ENCODE measurements at regions not wholly inside any gene's neighbourhood (a gene's known extent, or its start where the extent isn't known, plus 50 kb on each side); places are given as distances from the start of the nearest gene placed in this dataset.
A peak's percentile ranks its signal among the peaks of the same experiment; 100 is the strongest.
"Not testable (repeated sequence)": the region's sequence is repeated elsewhere in the genome, so short reads cannot be mapped to it uniquely, and the experiment has no call there.

DNA sequence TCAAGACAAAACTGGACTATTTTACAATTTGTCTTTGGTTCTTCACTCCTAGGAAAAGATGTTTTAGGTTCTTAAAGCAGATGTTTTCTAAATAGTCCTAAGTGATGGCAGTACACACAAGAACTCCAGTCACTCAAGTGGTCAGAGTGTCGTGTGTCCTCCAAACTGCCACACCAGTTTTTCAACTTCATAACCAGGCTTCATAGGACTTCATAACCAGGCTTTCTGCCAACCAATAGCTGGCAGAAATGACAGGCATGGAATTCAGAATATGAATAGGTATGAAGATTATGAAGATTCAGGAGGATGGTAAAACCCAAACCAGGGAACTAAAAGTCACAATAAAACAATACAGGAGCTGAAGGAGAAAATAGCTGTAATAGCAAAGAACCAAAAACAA lies 721.2 kb upstream of the SEMA3D start:
- ATAC-seq (no peak), DNase-seq (ENCODE audit: low spot score) (no peak)

DNA sequence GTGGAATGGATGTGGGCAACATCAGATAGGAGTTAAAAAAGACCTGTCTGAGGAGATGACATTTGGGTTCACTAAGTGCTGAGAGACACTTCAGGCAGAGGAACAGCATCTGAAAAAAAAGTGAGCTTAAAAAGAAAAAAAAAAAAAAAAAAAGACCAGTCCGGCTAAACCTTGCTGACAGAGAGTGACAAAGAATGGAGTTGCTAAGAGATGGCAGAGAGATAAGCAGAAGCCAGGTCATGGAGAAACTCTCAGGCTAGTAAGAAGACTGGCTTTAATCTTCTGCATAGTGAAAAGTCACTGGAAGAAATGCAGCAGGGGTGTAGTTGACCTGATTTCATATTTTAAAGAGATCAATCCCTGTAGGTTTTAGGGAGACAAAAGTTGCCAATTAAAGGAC lies 711.1 kb upstream of the SEMA3D start:
- DNase-seq (ENCODE audit: low spot score) (no peak), ATAC-seq (no peak)

DNA sequence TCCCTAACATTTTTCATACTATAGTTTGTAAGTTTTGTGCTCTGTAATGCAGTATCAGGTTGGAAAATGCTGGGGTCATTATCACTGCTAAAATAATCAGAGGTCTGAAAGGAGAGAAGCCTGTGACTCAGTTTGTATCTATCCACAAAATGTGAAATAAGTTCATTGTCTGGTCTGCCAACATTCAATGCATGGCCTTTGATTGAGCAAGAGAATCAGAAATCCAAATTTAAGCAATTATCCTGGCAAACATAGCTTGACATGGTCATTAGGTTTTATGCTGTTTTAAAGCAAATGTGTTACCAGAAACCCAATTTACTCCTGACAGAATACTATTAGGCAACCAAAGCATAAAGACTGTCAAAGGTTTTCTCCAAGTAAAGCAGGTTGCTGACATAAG lies 709.7 kb upstream of the SEMA3D start:
- no peak for ATAC-seq
- no peak for DNase-seq (ENCODE audit: low spot score)

DNA sequence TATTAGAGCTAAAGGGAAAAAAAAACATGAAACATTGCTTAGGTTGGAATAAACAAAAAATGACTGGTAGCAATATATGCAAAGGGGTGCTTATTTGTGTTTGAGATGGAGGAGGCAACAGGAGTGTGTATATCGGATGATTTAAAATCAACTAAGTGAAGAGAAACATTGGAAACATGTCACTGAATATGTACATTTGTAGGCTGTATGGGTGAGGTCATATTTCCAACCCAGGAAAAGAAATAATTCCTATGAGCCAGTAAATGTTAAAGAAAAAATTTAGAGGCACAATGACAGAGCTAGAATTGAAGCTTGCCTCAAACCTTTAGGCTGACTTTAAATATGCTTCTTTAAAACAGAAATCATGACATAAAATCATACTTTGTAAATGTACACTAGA lies 709.0 kb upstream of the SEMA3D start:
- DNase-seq (ENCODE audit: low spot score) (no peak), ATAC-seq (no peak)

DNA sequence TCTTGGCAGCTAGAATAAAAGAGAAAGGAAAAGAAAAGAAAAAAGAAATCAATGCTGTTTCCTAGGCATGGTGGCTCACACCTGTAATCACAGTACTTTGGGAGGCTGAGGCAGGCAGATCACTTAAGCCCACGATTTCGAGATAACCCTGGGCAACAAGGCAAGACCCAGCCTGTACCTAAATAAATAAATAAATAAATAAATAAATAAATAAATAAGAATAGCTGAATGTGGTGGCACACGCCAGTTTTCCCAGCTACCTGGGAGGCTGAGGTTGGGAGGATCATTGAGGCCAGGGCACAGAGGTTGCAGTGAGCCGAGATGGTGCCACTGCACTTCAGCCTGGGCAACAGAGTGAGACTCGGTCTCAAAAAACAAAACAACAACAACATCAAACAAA lies 705.0 kb upstream of the SEMA3D start:
- ATAC-seq; DNase-seq (ENCODE audit: low spot score): not testable (repeated sequence)

DNA sequence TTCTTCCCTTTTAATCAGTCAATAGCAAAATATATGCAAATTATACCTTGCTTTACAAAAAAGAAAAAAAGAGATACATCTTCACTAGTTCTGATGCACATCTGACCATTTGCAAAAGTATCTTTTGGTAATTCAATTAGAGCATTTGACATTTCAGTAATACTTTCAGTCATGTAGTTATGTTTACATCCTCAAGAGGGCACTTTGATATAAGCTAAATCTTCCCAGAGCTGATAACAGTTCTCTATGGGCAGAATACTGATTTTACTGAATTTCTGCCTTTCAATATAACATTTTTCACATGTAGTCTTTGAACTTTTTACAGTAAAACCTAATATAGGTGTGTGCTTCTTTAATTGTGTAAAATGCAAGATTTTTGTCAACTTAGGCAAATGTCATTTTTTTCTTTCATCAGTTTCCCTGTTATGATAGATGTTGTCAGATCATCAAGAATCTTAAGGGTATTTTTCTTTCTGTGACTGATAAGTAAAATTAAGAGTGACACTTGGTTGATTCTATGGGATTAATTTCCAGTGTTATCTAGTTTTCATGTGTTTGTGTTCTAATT lies 703.5 kb upstream of the SEMA3D start:
- ATAC-seq (peak; percentile 78), DNase-seq (ENCODE audit: low spot score) (no peak)

DNA sequence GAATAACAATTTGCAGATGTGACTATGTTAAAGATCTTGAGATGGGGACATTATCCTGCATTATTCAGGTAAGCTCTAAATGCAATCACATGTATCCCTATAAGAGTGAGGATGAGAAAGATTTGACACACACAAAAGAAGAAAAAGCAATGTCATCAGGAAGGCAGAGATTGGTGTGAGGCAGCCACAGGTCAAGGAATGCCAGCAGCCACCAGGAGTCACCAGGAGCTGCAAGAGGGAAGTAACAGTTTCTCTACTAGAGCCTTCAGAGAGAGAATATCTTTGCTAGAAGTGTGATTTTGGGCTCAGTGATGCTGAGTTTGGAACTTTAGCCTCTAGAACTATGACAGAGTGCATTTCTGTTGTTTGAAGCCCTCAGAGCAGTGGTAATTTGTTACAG lies 700.3 kb upstream of the SEMA3D start:
- no peak for DNase-seq (ENCODE audit: low spot score)
- ATAC-seq = no peak

DNA sequence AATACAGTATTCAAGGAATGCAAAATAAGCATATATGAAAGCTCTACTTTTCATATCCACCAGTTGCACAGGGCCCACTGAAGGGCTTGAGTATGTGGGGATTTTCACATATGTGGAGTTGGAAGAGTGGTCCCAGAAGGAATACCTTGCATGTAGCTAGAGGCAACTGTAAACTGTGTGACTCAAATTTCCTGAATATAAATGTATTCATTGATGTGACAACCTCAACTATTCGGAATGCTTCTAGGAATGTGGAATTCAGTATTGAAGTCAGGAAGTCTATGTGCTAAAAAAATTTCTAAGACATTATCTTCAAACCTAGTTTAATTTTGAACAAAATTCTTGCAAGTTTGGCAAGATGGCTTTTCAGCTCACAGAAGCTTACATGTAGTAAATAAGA lies 695.5 kb upstream of the SEMA3D start:
- no peak for ATAC-seq
- no peak for DNase-seq (ENCODE audit: low spot score)

DNA sequence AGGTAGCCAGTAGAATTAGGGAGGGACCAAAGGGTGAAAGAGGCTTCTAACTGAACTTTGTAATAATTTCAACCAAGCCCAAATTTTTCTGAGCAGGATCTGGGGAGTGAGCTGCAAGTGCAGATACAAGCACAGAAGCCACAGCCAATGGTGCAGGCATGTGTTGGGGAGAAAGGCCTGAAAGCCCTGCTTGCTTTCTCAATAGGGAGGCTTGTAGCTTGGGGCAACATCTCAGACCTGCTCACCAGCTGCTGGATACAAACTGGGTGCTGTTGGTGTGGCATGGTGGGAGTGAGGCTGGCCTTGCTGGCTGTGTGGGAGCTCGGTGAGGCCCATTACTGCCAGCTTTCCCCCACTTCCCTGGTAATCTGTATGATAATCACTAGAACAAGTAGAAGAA lies 688.5 kb upstream of the SEMA3D start:
- no peak for DNase-seq (ENCODE audit: low spot score)
- no peak for ATAC-seq

DNA sequence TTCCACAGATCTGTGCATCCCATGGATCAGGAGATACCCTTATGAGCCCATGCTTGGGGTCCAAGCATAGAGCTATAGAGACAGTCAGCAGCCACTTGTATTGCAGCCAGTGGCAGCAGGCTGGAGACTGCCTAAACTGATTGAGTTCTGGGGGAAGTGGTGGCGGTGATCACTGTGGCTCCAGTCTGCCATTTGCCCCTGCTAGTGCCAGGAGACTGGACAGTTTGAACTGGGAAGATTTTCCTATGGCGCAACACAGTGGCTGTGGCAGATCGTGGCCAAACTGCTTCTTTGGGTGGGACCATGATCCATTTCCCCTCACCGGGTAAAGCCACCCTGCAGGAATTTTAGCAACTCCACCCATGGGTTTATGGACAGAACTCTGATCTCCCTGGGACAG lies 679.7 kb upstream of the SEMA3D start:
- DNase-seq (ENCODE audit: low spot score) (no peak), ATAC-seq (no peak)

DNA sequence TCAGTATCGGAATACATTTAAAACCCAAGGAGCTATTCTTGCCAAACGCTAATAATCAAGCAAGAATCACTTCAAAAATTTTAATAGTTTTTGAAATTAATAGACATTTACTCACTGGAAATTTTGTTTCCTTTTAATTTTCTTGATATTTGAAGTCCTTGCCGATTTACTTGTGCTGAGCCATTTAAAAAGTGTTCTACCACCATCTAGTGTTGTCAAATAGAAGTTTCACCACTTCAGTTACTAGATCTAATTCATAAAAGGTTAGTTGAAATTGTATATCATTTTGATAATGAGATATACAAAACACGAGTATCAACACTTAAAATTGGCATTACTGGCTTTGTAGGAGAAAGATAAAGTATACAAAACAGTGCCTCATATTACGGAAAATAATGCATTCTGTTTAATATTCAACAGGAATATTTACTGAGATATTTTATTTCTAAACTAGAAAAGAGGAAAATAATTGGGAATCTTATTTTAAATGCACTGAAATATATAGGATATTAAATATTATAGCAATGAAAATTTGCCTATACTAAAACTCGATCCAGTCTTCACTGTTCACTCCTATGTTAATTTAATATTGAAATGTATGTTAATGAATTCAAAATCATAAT lies 664.8 kb upstream of the SEMA3D start:
- peak; percentile 51 for ATAC-seq
- no peak for DNase-seq (ENCODE audit: low spot score)

DNA sequence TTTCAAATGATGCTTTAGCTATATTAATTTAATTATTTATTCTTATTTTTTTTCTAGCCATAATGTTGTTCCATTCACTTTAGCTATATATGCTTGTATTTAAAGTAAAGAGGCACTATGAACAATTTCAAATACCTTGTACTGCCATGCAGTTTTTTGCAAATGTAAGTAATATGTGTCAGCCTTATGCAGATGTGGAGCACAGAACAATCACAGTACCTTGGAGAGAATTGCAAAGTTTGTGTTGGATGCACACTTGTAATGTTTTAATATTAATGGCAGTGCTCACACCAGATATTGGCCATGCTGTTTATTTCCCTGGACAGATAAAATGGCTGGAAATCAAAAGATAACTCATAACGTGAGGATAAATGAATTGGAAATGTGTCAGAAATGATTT lies 663.5 kb upstream of the SEMA3D start:
- no peak for ATAC-seq
- DNase-seq (ENCODE audit: low spot score) = no peak

DNA sequence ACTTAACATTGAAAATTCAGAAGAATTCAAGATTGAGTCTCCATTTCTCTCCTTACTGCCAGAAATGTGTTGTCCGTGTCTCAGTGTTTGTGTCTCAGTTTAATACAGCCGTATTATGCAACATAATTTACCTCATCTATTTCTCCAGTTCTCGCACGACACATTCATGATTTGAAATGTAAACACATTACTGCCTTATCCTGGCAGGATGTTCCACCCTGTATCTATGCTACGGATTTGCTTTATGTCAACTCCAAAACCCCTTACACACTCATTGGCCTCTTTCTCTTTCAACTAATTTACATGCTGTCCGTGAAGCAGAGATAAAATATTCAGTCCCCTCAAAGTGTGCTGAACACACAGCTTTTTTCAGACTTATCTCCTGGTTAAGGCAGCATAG lies 653.7 kb upstream of the SEMA3D start:
- no peak for DNase-seq (ENCODE audit: low spot score)
- ATAC-seq = no peak

DNA sequence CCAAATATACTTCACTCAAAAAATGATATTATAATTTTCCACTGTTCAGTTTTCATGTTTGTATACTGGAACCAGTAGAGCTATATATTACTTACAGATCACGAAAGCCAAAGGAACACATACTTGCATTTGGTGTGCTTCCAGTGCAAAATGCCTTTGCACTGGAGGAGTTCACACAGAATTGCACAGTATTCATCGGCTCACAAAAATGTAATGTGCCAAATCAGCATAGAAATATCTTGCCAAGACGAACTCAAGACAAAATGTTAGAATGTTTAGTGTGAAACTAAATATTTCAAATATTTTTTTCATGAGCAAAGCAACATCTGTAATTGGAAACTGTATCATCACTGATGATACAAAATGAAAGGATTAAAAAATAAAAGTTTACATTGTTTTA lies 646.2 kb upstream of the SEMA3D start:
- ATAC-seq (no peak), DNase-seq (ENCODE audit: low spot score) (no peak)

DNA sequence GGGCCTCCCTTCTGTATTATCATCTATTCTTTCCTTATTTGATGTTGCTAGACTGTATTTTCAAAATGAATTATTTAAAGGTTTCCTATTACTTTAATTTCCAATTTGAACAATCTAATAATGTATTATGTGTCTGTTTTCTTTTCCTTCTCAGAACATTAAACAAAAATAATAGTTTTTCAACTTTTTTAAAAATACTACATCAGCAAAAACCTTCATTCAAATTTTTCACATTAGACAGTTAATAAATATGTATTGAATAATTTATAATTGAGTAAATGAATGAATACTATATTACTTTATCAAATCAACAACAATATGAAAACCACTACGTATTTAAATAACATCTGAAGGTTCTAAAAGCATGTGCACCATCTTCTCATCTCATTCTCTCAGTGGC lies 644.1 kb upstream of the SEMA3D start:
- no peak for DNase-seq (ENCODE audit: low spot score)

DNA sequence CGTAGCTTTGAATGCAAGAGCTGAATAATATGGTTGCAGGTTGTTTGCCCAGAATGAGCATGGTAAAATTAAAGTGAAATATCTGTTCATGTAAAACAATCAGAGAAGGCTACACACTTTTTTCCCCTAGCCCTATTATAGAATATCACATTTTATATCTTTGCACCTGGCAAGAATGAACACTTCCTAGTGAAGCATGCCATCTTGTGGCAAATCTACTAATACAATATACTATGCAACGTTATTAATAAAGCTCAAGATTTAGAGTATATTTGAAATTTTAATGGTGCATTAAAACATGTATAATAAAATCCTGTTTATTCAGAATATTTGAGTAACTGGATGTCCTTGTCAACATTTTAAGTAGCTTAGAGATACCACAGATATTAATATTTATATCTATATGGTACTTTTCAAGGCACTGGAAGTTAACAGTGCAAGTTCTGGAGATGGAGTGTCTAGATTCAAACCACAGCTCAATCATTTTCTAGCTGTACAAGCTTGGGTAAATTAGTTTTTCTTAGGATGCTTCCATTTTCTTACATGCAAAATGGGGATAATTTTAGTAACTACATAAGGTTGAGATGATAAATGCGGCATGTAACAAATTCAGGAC lies 643.1 kb upstream of the SEMA3D start:
- no peak for DNase-seq (ENCODE audit: low spot score)

More for the DNA sequence above, 644.1 kb upstream of the SEMA3D start:
- no peak for ATAC-seq

DNA sequence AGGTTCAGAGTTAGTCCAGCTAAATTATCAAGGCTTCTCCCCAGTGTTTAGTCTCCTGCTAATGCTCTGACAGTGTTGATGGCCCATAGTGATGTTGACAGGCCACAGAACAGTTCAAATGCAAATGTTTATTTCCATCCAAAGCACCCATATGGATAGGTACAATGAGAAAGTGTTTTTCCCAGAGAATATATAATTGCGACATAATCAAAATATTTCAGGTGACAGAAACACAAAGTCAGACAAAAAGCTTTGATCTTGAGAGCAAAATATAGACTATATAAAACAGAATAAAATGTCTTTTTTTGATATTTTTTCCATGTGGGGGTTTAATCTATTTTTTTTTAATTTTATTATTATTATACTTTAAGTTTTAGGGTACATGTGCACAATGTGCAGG lies 642.3 kb upstream of the SEMA3D start:
- ATAC-seq (no peak), DNase-seq (ENCODE audit: low spot score) (no peak)

More for the DNA sequence above, 643.1 kb upstream of the SEMA3D start:
- no peak for ATAC-seq

DNA sequence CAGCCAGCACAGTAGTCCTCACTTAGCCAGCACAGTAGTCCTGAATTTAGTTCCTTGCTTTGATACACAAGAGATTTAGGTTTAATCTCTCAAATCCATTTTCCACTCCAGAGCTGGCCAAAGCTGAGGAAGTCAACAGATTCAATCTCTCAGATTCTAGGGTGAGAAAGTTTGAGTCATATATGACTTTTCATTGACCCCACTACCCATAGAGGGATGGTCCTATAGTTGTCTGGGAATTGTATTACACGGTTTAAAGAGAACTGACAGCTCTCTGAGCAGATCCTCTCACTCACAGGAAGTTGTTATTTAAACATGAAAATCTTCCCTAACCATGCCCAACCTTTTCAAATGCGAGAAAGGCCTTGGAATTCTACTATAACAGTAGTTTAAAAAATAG lies 641.8 kb upstream of the SEMA3D start:
- ATAC-seq (no peak), DNase-seq (ENCODE audit: low spot score) (no peak)

DNA sequence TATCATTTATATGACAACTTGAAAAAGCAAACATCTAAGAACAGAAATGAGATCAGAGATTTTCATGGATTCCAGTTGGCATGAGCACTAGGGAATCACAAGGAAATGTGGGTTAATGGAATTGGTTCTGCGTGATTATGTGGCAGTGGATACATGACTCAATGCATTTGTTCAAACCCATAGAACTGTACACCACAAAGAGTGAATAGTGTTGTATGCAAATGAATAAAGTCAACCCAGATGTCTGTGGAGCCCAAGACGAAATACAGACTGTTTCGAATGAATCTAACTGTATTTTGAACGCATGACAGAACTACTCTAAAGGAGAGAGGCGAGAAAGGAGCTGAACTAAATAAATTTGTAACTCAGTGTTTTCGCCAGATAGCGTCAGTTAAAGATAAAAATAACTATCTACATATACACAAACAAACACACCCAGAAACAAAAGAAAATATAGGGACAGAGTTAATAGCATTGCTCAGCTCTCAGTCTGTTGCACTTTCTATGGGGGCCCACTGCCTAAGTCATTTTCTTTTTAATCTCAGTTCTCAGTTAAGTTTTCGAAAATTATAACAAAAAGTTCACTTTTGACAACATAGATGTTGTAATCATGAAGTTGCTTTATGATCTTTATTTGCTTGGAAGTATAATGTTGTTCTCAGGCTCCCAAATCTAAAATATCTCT lies 636.7 kb upstream of the SEMA3D start:
- ATAC-seq (no peak), DNase-seq (ENCODE audit: low spot score) (no peak)

DNA sequence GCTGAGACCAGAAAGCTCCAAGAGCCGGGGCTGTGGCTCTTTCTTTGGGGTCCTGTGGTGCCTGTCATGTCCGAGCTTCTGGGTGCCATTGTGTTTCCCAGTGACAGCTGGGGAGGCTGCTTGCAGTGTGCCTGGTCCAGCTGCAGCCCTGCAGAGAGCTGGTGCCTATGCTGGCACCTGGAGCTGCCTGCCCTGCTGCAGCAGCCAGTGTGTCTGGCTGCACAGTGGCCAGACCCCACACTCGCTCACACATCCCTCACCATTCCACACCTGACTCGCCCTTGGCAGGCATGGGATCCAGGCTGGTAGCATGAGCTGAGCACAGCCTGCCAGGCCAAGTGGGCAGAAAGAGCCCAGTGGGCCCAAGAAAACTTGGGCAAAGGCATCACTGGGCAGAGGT lies 635.1 kb upstream of the SEMA3D start:
- ATAC-seq (no peak), DNase-seq (ENCODE audit: low spot score) (no peak)

DNA sequence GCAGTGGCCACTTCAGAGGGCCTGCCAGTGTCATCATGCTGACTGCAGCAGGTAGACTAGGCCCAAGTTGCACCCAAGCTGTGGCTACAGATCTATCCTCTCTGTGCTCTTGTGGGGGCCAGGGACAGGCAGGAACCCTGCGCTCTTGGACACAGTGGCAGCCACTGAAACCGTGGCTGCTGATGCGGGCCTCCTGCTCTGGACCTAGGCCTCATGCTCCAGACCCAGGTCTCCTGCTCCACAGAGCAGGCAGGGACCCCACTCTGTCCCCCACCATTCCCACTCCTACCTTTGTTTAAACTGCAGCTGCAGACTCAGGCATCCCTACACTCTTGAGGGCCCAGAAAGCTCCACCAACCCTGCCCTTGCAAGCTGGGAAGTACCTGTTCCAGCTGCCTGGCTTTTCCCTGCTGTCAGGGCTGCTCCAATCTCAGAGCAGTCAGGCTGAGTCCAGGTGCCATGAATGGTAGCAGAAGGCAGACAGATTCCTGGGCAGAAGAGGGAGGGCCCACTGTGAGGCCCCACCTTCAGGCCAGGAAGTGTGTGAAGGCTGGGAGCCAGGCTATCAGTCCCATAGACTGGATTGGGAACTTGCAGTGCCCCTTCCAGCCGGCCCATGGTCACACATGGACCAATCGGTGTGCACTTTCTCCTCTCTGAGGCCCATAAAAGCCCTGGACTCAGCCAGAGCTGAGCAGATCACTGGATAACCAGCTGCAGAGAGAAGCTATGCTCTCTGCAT lies 634.0 kb upstream of the SEMA3D start:
- DNase-seq (ENCODE audit: low spot score) (no peak), ATAC-seq (no peak)

DNA sequence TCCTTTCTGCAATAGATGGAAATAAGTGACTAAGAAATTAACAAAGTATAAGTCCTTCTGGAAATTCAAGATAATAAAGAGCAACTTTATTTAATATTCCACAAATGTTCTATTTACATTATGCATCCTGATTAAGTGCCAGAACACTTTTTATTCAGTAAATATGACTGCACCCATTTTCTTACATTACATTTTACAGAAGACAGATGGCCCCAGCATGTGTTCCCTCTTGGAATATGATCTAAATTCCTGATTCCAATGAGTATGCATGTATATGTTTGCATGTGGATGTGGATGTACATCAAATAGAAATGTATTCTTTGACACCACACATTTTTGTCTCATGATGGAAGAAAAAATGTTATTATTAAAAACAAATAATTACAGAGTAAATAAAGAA lies 628.7 kb upstream of the SEMA3D start:
- ATAC-seq (no peak), DNase-seq (ENCODE audit: low spot score) (no peak)

All from left lobe of liver (tissue), 2 donors.